HFF-Myc (cell line): ENCODE measurements at regions not wholly inside any gene's neighbourhood (a gene's known extent, or its start where the extent isn't known, plus 50 kb on each side); places are given as distances from the start of the nearest gene placed in this dataset.

Experiments
- DNase-seq: peaks from one replicate; pipeline ENCODE4 v3.0.0-alpha.2; 2011; ENCODE audit warnings: low read depth; ENCODE audit errors: extremely low read depth
- H3K4me3 ChIP-seq: replicated peaks from 2 replicates; pipeline ENCODE4 v1.5.1; 2011; ENCODE audit warnings: low read depth, mild to moderate bottlenecking, control low read depth, low read length
- TF ChIP-seq, protein P1 (sequence below): IDR thresholded peaks from 2 replicates; pipeline ENCODE4 v1.5.1; 2012; ENCODE audit warnings: mild to moderate bottlenecking, low read depth, low read length, control low read depth; ENCODE audit errors: missing control alignments

GRCh38 chr14:46091819-46092218 is 559.8 kb downstream of the RPL10L start:
- DNase-seq = no peak
- TF ChIP-seq, protein P1, sequence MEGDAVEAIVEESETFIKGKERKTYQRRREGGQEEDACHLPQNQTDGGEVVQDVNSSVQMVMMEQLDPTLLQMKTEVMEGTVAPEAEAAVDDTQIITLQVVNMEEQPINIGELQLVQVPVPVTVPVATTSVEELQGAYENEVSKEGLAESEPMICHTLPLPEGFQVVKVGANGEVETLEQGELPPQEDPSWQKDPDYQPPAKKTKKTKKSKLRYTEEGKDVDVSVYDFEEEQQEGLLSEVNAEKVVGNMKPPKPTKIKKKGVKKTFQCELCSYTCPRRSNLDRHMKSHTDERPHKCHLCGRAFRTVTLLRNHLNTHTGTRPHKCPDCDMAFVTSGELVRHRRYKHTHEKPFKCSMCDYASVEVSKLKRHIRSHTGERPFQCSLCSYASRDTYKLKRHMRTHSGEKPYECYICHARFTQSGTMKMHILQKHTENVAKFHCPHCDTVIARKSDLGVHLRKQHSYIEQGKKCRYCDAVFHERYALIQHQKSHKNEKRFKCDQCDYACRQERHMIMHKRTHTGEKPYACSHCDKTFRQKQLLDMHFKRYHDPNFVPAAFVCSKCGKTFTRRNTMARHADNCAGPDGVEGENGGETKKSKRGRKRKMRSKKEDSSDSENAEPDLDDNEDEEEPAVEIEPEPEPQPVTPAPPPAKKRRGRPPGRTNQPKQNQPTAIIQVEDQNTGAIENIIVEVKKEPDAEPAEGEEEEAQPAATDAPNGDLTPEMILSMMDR = no peak
- no peak overlapping the region for H3K4me3 ChIP-seq

DNA sequence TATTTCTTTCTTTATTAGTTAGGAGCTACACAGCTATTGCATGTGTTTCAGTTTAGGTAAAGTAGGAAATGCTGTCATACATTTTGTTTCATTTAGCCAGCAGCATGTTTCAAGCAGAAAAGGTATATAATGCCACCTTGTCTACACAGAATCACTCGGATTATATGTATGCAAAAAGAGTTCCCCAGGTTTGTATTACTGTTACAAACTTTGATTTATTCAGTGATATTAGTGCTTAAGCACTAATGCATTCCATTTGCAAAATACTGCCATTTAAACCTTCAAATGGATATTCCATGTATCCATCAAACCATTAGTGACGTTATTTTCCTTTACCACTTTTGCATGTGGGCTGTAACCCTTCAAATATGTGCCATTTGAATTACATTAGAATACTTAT is 564.0 kb downstream of the RPL10L start:
- H3K4me3 ChIP-seq = no peak overlapping the region
- TF ChIP-seq, protein P1 = no peak
- no peak for DNase-seq

- no peak overlapping the region for H3K4me3 ChIP-seq
- TF ChIP-seq, protein P1 = no peak
- no peak for DNase-seq
Observed at GRCh38 chr14:46074061-46074460, 577.5 kb downstream of the RPL10L start.

DNA sequence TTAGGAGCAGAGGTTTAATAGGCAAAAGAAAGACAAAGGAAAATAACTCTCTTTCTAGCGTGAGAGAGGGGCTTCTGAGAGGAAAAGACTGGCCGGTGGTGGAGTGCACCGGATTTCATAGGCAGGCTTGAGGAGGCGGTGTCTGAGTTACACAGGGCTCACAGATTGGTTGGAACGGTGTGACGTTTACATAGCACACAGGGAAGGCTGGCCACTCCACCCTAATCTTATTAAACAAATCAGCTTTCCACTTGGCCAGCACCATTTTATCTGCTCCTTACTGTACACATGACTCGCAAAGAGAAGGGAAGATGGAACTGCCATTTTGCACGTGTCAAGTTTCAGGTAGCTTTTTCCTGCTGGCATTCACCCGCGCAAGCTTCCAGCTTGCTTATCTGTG is 587.7 kb downstream of the RPL10L start:
- H3K4me3 ChIP-seq = no peak overlapping the region
- TF ChIP-seq, protein P1 = no peak
- no peak for DNase-seq

- TF ChIP-seq, protein P1 = no peak
- no peak for DNase-seq
- no peak overlapping the region for H3K4me3 ChIP-seq
Observed at GRCh38 chr14:46058964-46059563, 592.5 kb downstream of the RPL10L start.

DNA sequence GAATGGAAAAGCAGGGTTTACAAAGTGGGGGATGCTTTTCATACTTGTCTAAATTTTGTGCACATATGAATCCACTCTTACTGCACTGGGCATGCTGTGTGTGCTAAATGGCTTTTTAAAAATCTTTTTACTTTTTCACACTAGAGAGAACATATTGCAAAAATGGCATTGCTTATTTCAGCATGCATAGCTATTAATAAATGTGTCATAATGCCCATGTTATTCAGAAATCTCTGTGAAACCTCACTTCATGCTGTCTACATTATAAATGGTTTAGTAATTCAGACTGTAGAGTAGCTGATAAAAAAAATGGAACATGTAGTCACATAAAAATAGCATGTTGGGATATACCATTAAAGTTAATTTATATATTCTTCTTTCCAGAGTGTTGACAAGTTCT is 593.8 kb downstream of the RPL10L start:
- no peak overlapping the region for H3K4me3 ChIP-seq
- no peak for DNase-seq
- TF ChIP-seq, protein P1 = no peak

DNA sequence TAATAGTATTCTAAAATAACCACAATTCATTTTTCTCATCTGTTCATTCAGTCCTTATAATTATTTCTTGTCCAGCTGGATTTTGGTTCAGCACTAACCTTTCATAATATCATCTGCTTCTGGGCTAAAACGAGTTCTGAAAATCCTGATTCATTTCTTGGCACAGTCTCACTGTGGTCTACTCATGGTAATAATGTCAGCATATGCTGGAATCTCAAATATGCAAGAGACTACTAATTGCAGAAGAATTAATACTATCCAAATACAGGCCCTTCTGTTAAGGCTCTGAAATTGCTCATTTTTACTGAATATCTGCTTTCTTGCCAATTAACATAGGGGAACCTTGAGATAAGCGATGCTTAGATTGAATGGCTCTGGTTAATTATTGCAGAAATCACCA is 597.1 kb downstream of the RPL10L start:
- no peak overlapping the region for H3K4me3 ChIP-seq
- TF ChIP-seq, protein P1 = no peak
- peak; percentile 41 for DNase-seq
